ENCODE measurements at regions not wholly inside any gene's neighbourhood (a gene's known extent, or its start where the extent isn't known, plus 50 kb on each side); places are given as distances from the start of the nearest gene placed in this dataset.

GRCh38 chr1:208438112-208438699, 194.0 kb upstream of the PLXNA2 start:
- no peak for DNase-seq
- H3K27me3 ChIP-seq (ENCODE audit: insufficient read depth, low read length, poor library complexity) = no peaks in the 10 kb centered on the region
- ATAC-seq (ENCODE audit: insufficient read depth, low read depth) = no peak
- no peaks in the 10 kb centered on the region for H3K79me2 ChIP-seq (ENCODE audit: insufficient read depth, low read length)
- no peak overlapping the region for H3K27ac ChIP-seq (ENCODE audit: low read length)
- H3K4me3 ChIP-seq (ENCODE audit: low read depth in 1 of 2, low read length in 2 of 2) = no peak overlapping the region
- no peaks in the 10 kb centered on the region for H3K4me1 ChIP-seq (ENCODE audit: insufficient read depth, low read length)
- H3K36me3 ChIP-seq (ENCODE audit: insufficient read depth, low read length) = no peaks in the 10 kb centered on the region
- no peaks in the 10 kb centered on the region for H3K9me3 ChIP-seq (ENCODE audit: insufficient read depth, low read length, severe bottlenecking)
- no peak for TF ChIP-seq CTCF (IDR thresholded peaks at IDR 0.05; ENCODE audit: borderline replicate concordance, extremely low read depth, low read length, poor library complexity, severe bottlenecking)
- H3K9ac ChIP-seq (ENCODE audit: low read depth, low read length) = no peak overlapping the region
- H2AFZ ChIP-seq (ENCODE audit: low read depth, low read length) = no peak overlapping the region
- H4K20me1 ChIP-seq (ENCODE audit: insufficient read depth, low read length) = no peaks in the 10 kb centered on the region
- no peak overlapping the region for H3K4me2 ChIP-seq (ENCODE audit: insufficient read depth, low read length)

- Histone ChIP-seq H3K27ac (ENCODE audit: low read length) (no peak overlapping the region), H4K20me1 (ENCODE audit: insufficient read depth, low read length) (no peaks in the 10 kb centered on the region), H3K4me3 (ENCODE audit: low read depth in 1 of 2, low read length in 2 of 2) (no peak overlapping the region), H3K4me2 (ENCODE audit: insufficient read depth, low read length) (no peak overlapping the region), H2AFZ (ENCODE audit: low read depth, low read length) (no peak overlapping the region), H3K79me2 (ENCODE audit: insufficient read depth, low read length) (no peaks in the 10 kb centered on the region), H3K4me1 (ENCODE audit: insufficient read depth, low read length) (no peaks in the 10 kb centered on the region), H3K9ac (ENCODE audit: low read depth, low read length) (no peak overlapping the region), H3K27me3 (ENCODE audit: insufficient read depth, low read length, poor library complexity) (peaks cover 13% of the 10 kb centered on the region), H3K9me3 (ENCODE audit: insufficient read depth, low read length, severe bottlenecking) (no peaks in the 10 kb centered on the region), H3K36me3 (ENCODE audit: insufficient read depth, low read length) (no peaks in the 10 kb centered on the region)
- no peak for ATAC-seq (ENCODE audit: insufficient read depth, low read depth)
- no peak for DNase-seq
- TF ChIP-seq EZH2 (IDR thresholded peaks at IDR 0.05; ENCODE audit: borderline replicate concordance, low read depth, low read length, severe bottlenecking) (no peak), CTCF (IDR thresholded peaks at IDR 0.05; ENCODE audit: borderline replicate concordance, extremely low read depth, low read length, poor library complexity, severe bottlenecking) (no peak)
These were observed 201.6 kb upstream of the PLXNA2 start for GRCh38 chr1:208445758-208446203.

- no peaks in the 10 kb centered on the region for H4K20me1 ChIP-seq (ENCODE audit: insufficient read depth, low read length)
- no peaks in the 10 kb centered on the region for H3K9me3 ChIP-seq (ENCODE audit: insufficient read depth, low read length, severe bottlenecking)
- no peak overlapping the region for H3K9ac ChIP-seq (ENCODE audit: low read depth, low read length)
- no peak overlapping the region for H3K27ac ChIP-seq (ENCODE audit: low read length)
- H3K4me1 ChIP-seq (ENCODE audit: insufficient read depth, low read length) = no peaks in the 10 kb centered on the region
- no peaks in the 10 kb centered on the region for H3K36me3 ChIP-seq (ENCODE audit: insufficient read depth, low read length)
- DNase-seq (no peak), ATAC-seq (ENCODE audit: insufficient read depth, low read depth) (no peak)
- H3K27me3 ChIP-seq (ENCODE audit: insufficient read depth, low read length, poor library complexity) = peaks cover 18% of the 10 kb centered on the region
- H3K79me2 ChIP-seq (ENCODE audit: insufficient read depth, low read length) = no peaks in the 10 kb centered on the region
- TF ChIP-seq EZH2 (IDR thresholded peaks at IDR 0.05; ENCODE audit: borderline replicate concordance, low read depth, low read length, severe bottlenecking) = no peak
- no peak for TF ChIP-seq CTCF (IDR thresholded peaks at IDR 0.05; ENCODE audit: borderline replicate concordance, extremely low read depth, low read length, poor library complexity, severe bottlenecking)
- H3K4me2 ChIP-seq (ENCODE audit: insufficient read depth, low read length) = no peak overlapping the region
- H2AFZ ChIP-seq (ENCODE audit: low read depth, low read length) = no peak overlapping the region
- H3K4me3 ChIP-seq (ENCODE audit: low read depth in 1 of 2, low read length in 2 of 2) = no peak overlapping the region
These were observed 202.1 kb upstream of the PLXNA2 start for GRCh38 chr1:208446271-208446691.

DNA sequence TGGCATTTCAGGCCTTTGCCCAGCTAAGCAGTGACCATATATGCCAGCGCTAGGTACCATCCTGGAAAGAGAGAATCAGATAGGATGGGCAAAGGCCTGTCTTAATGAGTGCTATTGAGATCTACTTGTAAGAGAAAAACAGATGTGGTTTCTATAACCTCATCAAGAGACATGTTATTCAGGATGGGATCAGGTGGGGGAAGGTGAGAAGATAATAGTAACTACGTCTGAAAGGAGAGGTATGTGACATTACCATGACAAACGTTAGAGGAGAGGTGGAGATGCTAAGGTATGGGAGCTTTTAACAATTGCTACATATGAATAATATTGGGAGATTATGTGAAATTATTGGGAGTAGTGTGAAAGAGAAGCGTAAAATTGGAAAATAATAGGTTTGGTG, 204.2 kb upstream of the PLXNA2 start:
- no peak overlapping the region for H2AFZ ChIP-seq (ENCODE audit: low read depth, low read length)
- H3K4me2 ChIP-seq (ENCODE audit: insufficient read depth, low read length) = no peak overlapping the region
- no peak overlapping the region for H3K27ac ChIP-seq (ENCODE audit: low read length)
- H3K79me2 ChIP-seq (ENCODE audit: insufficient read depth, low read length) = no peaks in the 10 kb centered on the region
- H3K4me1 ChIP-seq (ENCODE audit: insufficient read depth, low read length) = no peaks in the 10 kb centered on the region
- no peaks in the 10 kb centered on the region for H4K20me1 ChIP-seq (ENCODE audit: insufficient read depth, low read length)
- no peak for ATAC-seq (ENCODE audit: insufficient read depth, low read depth)
- no peaks in the 10 kb centered on the region for H3K9me3 ChIP-seq (ENCODE audit: insufficient read depth, low read length, severe bottlenecking)
- TF ChIP-seq EZH2 (IDR thresholded peaks at IDR 0.05; ENCODE audit: borderline replicate concordance, low read depth, low read length, severe bottlenecking) = no peak
- TF ChIP-seq CTCF (IDR thresholded peaks at IDR 0.05; ENCODE audit: borderline replicate concordance, extremely low read depth, low read length, poor library complexity, severe bottlenecking) = no peak
- H3K9ac ChIP-seq (ENCODE audit: low read depth, low read length) = no peak overlapping the region
- H3K4me3 ChIP-seq (ENCODE audit: low read depth in 1 of 2, low read length in 2 of 2) = no peak overlapping the region
- no peak for DNase-seq
- no peaks in the 10 kb centered on the region for H3K36me3 ChIP-seq (ENCODE audit: insufficient read depth, low read length)
- H3K27me3 ChIP-seq (ENCODE audit: insufficient read depth, low read length, poor library complexity) = peaks cover 20% of the 10 kb centered on the region

All from DND-41 (cell line).